H9 (cell line): ENCODE measurements at regions not wholly inside any gene's neighbourhood (a gene's known extent, or its start where the extent isn't known, plus 50 kb on each side); places are given as distances from the start of the nearest gene placed in this dataset.
A peak's percentile ranks its signal among the peaks of the same experiment; 100 is the strongest.

Source experiments
- DNase-seq: peaks from one replicate; pipeline ENCODE4 v3.0.0-alpha.2; 2017
- H2AFZ ChIP-seq: one replicate; pipeline ENCODE4 v1.6.1; 2013; ENCODE audit warnings: mild to moderate bottlenecking, low read length, control low read depth, moderate library complexity
- H2AK5ac ChIP-seq: 2 replicates; pipeline ENCODE4 v1.6.1; 2013; ENCODE audit warnings: low read length, control low read depth, mixed read lengths; ENCODE audit not compliant: insufficient read length
- H2BK120ac ChIP-seq: one replicate; pipeline ENCODE4 v1.6.1; 2013; ENCODE audit warnings: low read depth, mild to moderate bottlenecking, low read length, control low read depth, inconsistent platforms; ENCODE audit not compliant: poor library complexity, severe bottlenecking
- H2BK12ac ChIP-seq: 2 replicates; pipeline ENCODE4 v1.6.1; 2013; ENCODE audit warnings: low read length, control low read depth, mixed read lengths, low read depth; ENCODE audit not compliant: insufficient read length
- H2BK15ac ChIP-seq: 2 replicates; pipeline ENCODE4 v1.6.1; 2013; ENCODE audit warnings: low read depth, low read length, control low read depth
- H2BK20ac ChIP-seq: one replicate; pipeline ENCODE4 v1.6.1; 2013; ENCODE audit warnings: low read depth, mild to moderate bottlenecking, low read length, control low read depth, inconsistent platforms; ENCODE audit not compliant: poor library complexity, severe bottlenecking
- H2BK5ac ChIP-seq: 2 replicates; pipeline ENCODE4 v1.6.1; 2013; ENCODE audit warnings: low read length, control low read depth, mixed read lengths; ENCODE audit not compliant: insufficient read length
- H3K14ac ChIP-seq: 2 replicates; pipeline ENCODE4 v1.6.1; 2013; ENCODE audit warnings: low read length, control low read depth; ENCODE audit not compliant: insufficient read depth
- H3K18ac ChIP-seq: 2 replicates; pipeline ENCODE4 v1.6.1; 2013; ENCODE audit warnings: low read depth, mild to moderate bottlenecking, mixed read lengths, low read length, control low read depth; ENCODE audit not compliant: insufficient read length
- H3K23ac ChIP-seq: 2 replicates; pipeline ENCODE4 v1.6.1; 2013; ENCODE audit warnings: low read length, control low read depth, mixed read lengths, low read depth; ENCODE audit not compliant: insufficient read length
- H3K23me2 ChIP-seq: 2 replicates; pipeline ENCODE4 v1.6.1; 2013; ENCODE audit warnings: low read depth, mild to moderate bottlenecking, mixed read lengths, low read length, control low read depth; ENCODE audit not compliant: insufficient read length, poor library complexity, severe bottlenecking
- H3K27ac ChIP-seq: 2 replicates; pipeline ENCODE4 v1.5.1; 2013; ENCODE audit warnings: low read length, control low read depth, mixed read lengths, low read depth; ENCODE audit not compliant: insufficient read length
- H3K27me3 ChIP-seq: 2 replicates; pipeline ENCODE4 v1.6.1; 2013; ENCODE audit warnings: low read length, control low read depth, inconsistent platforms; ENCODE audit not compliant: insufficient read depth
- H3K4ac ChIP-seq: 2 replicates; pipeline ENCODE4 v1.6.1; 2013; ENCODE audit warnings: low read depth, mild to moderate bottlenecking, control low read depth, inconsistent platforms, low read length, moderate library complexity
- H3K4me1 ChIP-seq: 2 replicates; pipeline ENCODE4 v1.6.1; 2013; ENCODE audit warnings: low read length, control low read depth, inconsistent platforms; ENCODE audit not compliant: insufficient read depth
- H3K4me2 ChIP-seq: 2 replicates; pipeline ENCODE4 v1.6.1; 2013; ENCODE audit warnings: low read length, control low read depth, mixed read lengths; ENCODE audit not compliant: insufficient read length, insufficient read depth
- H3K56ac ChIP-seq: 2 replicates; pipeline ENCODE4 v1.6.1; 2013; ENCODE audit warnings: low read depth, mild to moderate bottlenecking, mixed read lengths, low read length, control low read depth; ENCODE audit not compliant: insufficient read length
- H3K79me1 ChIP-seq: 2 replicates; pipeline ENCODE4 v1.6.1; 2013; ENCODE audit warnings: low read depth, mild to moderate bottlenecking, moderate library complexity, low read length, control low read depth, inconsistent platforms; ENCODE audit not compliant: insufficient read depth, poor library complexity, severe bottlenecking
- H3K79me2 ChIP-seq: 2 replicates; pipeline ENCODE4 v1.6.1; 2013; ENCODE audit warnings: low read length, control low read depth, inconsistent platforms; ENCODE audit not compliant: insufficient read depth
- H3K9ac ChIP-seq: 2 replicates; pipeline ENCODE4 v1.6.1; 2013; ENCODE audit warnings: low read length, control low read depth, mixed read lengths; ENCODE audit not compliant: insufficient read length; ENCODE audit errors: extremely low read depth
- H3K9me3 ChIP-seq: one replicate; pipeline ENCODE4 v1.6.1; 2013; ENCODE audit warnings: low read depth, low read length, inconsistent platforms; ENCODE audit not compliant: control insufficient read depth
- H3T11ph ChIP-seq: one replicate; pipeline ENCODE4 v1.6.1; 2013; ENCODE audit warnings: mild to moderate bottlenecking, low read length, control low read depth, inconsistent platforms
- H4K20me1 ChIP-seq: one replicate; pipeline ENCODE4 v1.6.1; 2013; ENCODE audit not compliant: control insufficient read depth, insufficient read length, insufficient read depth
- H4K5ac ChIP-seq: 2 replicates; pipeline ENCODE4 v1.6.1; 2013; ENCODE audit warnings: low read depth, mild to moderate bottlenecking, mixed read lengths, low read length, control low read depth; ENCODE audit not compliant: insufficient read length
- H4K8ac ChIP-seq: replicated peaks from 2 replicates; pipeline ENCODE4 v1.6.1; 2013; ENCODE audit warnings: low read length, control low read depth, mixed read lengths, low read depth; ENCODE audit not compliant: insufficient read length
- H4K91ac ChIP-seq: 2 replicates; pipeline ENCODE4 v1.6.1; 2013; ENCODE audit warnings: low read depth, mild to moderate bottlenecking, moderate library complexity, mixed read lengths, low read length, control low read depth; ENCODE audit not compliant: insufficient read length
- H3K27ac Mint-ChIP-seq, 3 experiments: 2 replicates in 2 of 3; 3 replicates in 1 of 3; pipeline ENCODE4 v1.8.0; 2020 to 2021; ENCODE audit warnings: mixed read lengths in 3 of 3, mild to moderate bottlenecking in 1 of 3, moderate library complexity in 1 of 3
- H3K27me3 Mint-ChIP-seq: 2 replicates; pipeline ENCODE4 v1.8.0; 2021; ENCODE audit warnings: low read depth, mild to moderate bottlenecking, moderate library complexity, mixed read lengths
- H3K36me3 Mint-ChIP-seq, 3 experiments: 2 replicates in 2 of 3; 3 replicates in 1 of 3; pipeline ENCODE4 v1.8.0; 2020 to 2021; ENCODE audit warnings: low read depth in 3 of 3, mixed read lengths in 3 of 3; ENCODE audit not compliant: insufficient read depth in 1 of 3
- H3K4me1 Mint-ChIP-seq, 2 experiments: 2 replicates each; pipeline ENCODE4 v1.8.0; 2020; ENCODE audit warnings: mixed read lengths in 2 of 2
- H3K4me3 Mint-ChIP-seq, 2 experiments: 2 replicates in 1 of 2; 3 replicates in 1 of 2; pipeline ENCODE4 v1.8.0; 2020 to 2021; ENCODE audit warnings: mild to moderate bottlenecking in 2 of 2, mixed read lengths in 2 of 2, moderate library complexity in 1 of 2
- H3K9me3 Mint-ChIP-seq, 2 experiments: 2 replicates in 1 of 2; 3 replicates in 1 of 2; pipeline ENCODE4 v1.8.0; 2020; ENCODE audit warnings: mild to moderate bottlenecking in 2 of 2, mixed read lengths in 2 of 2, moderate library complexity in 1 of 2
- CTCF ChIP-seq: fragments of 200-600 bp; sonication (generic); conservative IDR thresholded peaks from 3 replicates; pipeline ENCODE4 v1.8.0; 2021; ENCODE audit warnings: antibody characterized with exemption, mild to moderate bottlenecking
- WGBS: extraction: QIAGEN DNeasy Blood & Tissue Kit; methylation state at CpG from one replicate; pipeline ENCODE4 v1.1.7; 2013; ENCODE audit warnings: missing lambda C conversion rate, low lambda C conversion rate, mixed read lengths; ENCODE audit not compliant: insufficient read length; ENCODE audit errors: extremely low coverage; 5-methylcytosine and 5-hydroxymethylcytosine counted together

- H3K56ac ChIP-seq: no peak overlapping the region
- no peak overlapping the region for H3K4me2 ChIP-seq
- H2BK12ac ChIP-seq: no peak overlapping the region
- no peak overlapping the region for H4K5ac ChIP-seq
- H3K9me3 Mint-ChIP-seq: peaks cover 2 to 6% of the 10 kb centered on the region in 2 experiments
- peak overlapping the region; percentile 58 for H2AFZ ChIP-seq
- no peak overlapping the region for H3K27ac ChIP-seq
- H2AK5ac ChIP-seq: no peak overlapping the region
- no peaks in the 10 kb centered on the region for H3K23me2 ChIP-seq
- no peak overlapping the region for H3K27ac Mint-ChIP-seq
- no peak overlapping the region for H3T11ph ChIP-seq
- H2BK20ac ChIP-seq: no peak overlapping the region
- DNase-seq: no peak
- no CpG with 5 or more reads among the region's 6 CpGs for WGBS
- no peaks in the 10 kb centered on the region for H4K20me1 ChIP-seq
- H3K4me1 ChIP-seq: no peaks in the 10 kb centered on the region; the same call in 1 of the 2 replicates
- H3K18ac ChIP-seq: no peak overlapping the region
- H3K4me1 Mint-ChIP-seq: peaks cover 13 to 25% of the 10 kb centered on the region in 2 experiments
- no peak overlapping the region for H3K14ac ChIP-seq
- TF ChIP-seq CTCF: no peak
- H3K4me3 Mint-ChIP-seq: no peak overlapping the region
- no peak overlapping the region for H3K4ac ChIP-seq
- no peak overlapping the region for H3K9ac ChIP-seq
- no peak overlapping the region for H2BK5ac ChIP-seq
- no peaks in the 10 kb centered on the region for H3K27me3 ChIP-seq
- no peak overlapping the region for H2BK120ac ChIP-seq
- H4K91ac ChIP-seq: no peak overlapping the region
- H3K79me1 ChIP-seq: no peaks in the 10 kb centered on the region
- no peaks in the 10 kb centered on the region for H3K9me3 ChIP-seq
- no peak overlapping the region for H3K23ac ChIP-seq
- peaks cover 11% of the 10 kb centered on the region for H3K27me3 Mint-ChIP-seq
- peaks cover 0 to 5% (median 0%) of the 10 kb centered on the region in 3 experiments; a peak in 1 of 7 replicates for H3K36me3 Mint-ChIP-seq
- H3K79me2 ChIP-seq: no peaks in the 10 kb centered on the region
- H4K8ac ChIP-seq: no peak overlapping the region
- H2BK15ac ChIP-seq: no peak overlapping the region
Measured at GRCh38 chr9:129506892-129507291, 114.0 kb downstream of the C9orf50 start.
